B cell (primary cell): ENCODE measurements at regions not wholly inside any gene's neighbourhood (a gene's known extent, or its start where the extent isn't known, plus 50 kb on each side); places are given as distances from the start of the nearest gene placed in this dataset.

ENCODE experiments used
- ATAC-seq: fragments of 200-7000 bp; cut with Tn5 transposase; one replicate; pipeline ENCODE4 v1.10.0; 2021; ENCODE audit warnings: low read depth, mild to moderate bottlenecking, moderate number of reproducible peaks, moderate library complexity
- CTCF ChIA-PET: fragments of 350-600 bp; sonication (Branson Sonifier 250); formaldehyde crosslinking; loops from one replicate; lab custom pipeline; 2021; ENCODE audit warnings: antibody characterized with exemption, inconsistent platforms; lab: Charles Lee
- POLR2A ChIA-PET: fragments of 350-600 bp; sonication (Branson Sonifier 250); formaldehyde crosslinking; loops from one replicate; lab custom pipeline; 2021; ENCODE audit warnings: antibody characterized with exemption; lab: Charles Lee
- DNase-seq: peaks from one replicate; pipeline ENCODE4 v3.0.0; 2013
- H2AFZ ChIP-seq: 2 replicates; pipeline ENCODE4 v1.6.1; 2012; ENCODE audit warnings: mild to moderate bottlenecking, low read depth, low read length; ENCODE audit not compliant: insufficient read depth, poor library complexity, severe bottlenecking
- H3K27ac ChIP-seq, 2 donors: 1 replicate in 1 of 2; 2 replicates in 1 of 2; pipeline ENCODE4 v1.5.1; 2012 to 2013; ENCODE audit warnings: low read length in 2 of 2, mild to moderate bottlenecking in 2 of 2, moderate library complexity in 1 of 2
- H3K27me3 ChIP-seq, 4 experiments: fragments of 200-600 bp in 1 of 4; sonication (generic) in 1 of 4; replicated peaks in 1 of 4; 1 replicate in 2 of 4; 2 replicates in 2 of 4; pipeline versions ENCODE4 v1.6.1 to v1.7.0; 2013 to 2016; ENCODE audit warnings: low read length in 3 of 4, mild to moderate bottlenecking in 2 of 4, mixed read lengths in 1 of 4, moderate library complexity in 1 of 4; ENCODE audit not compliant: insufficient read depth in 4 of 4, control insufficient read depth in 3 of 4; ENCODE audit errors: control extremely low read depth in 1 of 4
- H3K36me3 ChIP-seq, 2 experiments: replicated peaks in 1 of 2; 1 replicate in 1 of 2; 2 replicates in 1 of 2; pipeline versions ENCODE4 v1.6.1 to v1.7.1; 2013; ENCODE audit warnings: low read length in 1 of 2; ENCODE audit not compliant: insufficient read depth in 2 of 2, control insufficient read depth in 1 of 2; ENCODE audit errors: control extremely low read depth in 1 of 2, extremely low read depth in 1 of 2
- H3K4me1 ChIP-seq, 2 donors: fragments of 200-600 bp in 1 of 2; sonication (generic) in 1 of 2; 1 replicate in 1 of 2; 2 replicates in 1 of 2; pipeline versions ENCODE4 v1.5.1 to v1.6.1; 2013 to 2017; ENCODE audit warnings: low read length in 2 of 2; ENCODE audit not compliant: control insufficient read depth in 2 of 2, insufficient read depth in 2 of 2
- H3K4me2 ChIP-seq: replicated peaks from 2 replicates; pipeline ENCODE3; 2012; ENCODE audit warnings: mild to moderate bottlenecking, low read depth, low read length; ENCODE audit not compliant: poor library complexity, severe bottlenecking
- H3K4me3 ChIP-seq, 5 experiments: fragments of 200-600 bp in 1 of 5; sonication (generic) in 1 of 5; 1 replicate in 3 of 5; 2 replicates in 2 of 5; pipeline versions ENCODE4 v1.5.1 to v1.7.0; 2011 to 2016; ENCODE audit warnings: low read length in 4 of 5, mild to moderate bottlenecking in 4 of 5, low read depth in 2 of 5, control low read depth in 1 of 5, moderate library complexity in 1 of 5; ENCODE audit not compliant: insufficient read depth in 1 of 5; ENCODE audit errors: control extremely low read depth in 1 of 5, extremely low read depth in 1 of 5
- H3K79me2 ChIP-seq: fragments of 200-600 bp; sonication (generic); one replicate; pipeline ENCODE4 v1.6.0; 2016; ENCODE audit warnings: low read length; ENCODE audit not compliant: control insufficient read depth, insufficient read depth
- H3K9ac ChIP-seq: fragments of 200-600 bp; sonication (generic); 2 replicates; pipeline ENCODE4 v1.6.1; 2017; ENCODE audit warnings: mild to moderate bottlenecking, low read length, moderate library complexity
- H3K9me3 ChIP-seq, 3 donors: one replicate each; pipeline versions ENCODE4 v1.6.1 to v1.7.1; 2013; ENCODE audit warnings: low read length in 2 of 3; ENCODE audit not compliant: control insufficient read depth in 2 of 3, insufficient read depth in 1 of 3; ENCODE audit errors: control extremely low read depth in 1 of 3
- H4K20me1 ChIP-seq: 2 replicates; pipeline ENCODE4 v1.6.0; 2012; ENCODE audit warnings: mild to moderate bottlenecking, low read length; ENCODE audit not compliant: insufficient read depth, control insufficient read depth, poor library complexity, severe bottlenecking
- H3K27ac Mint-ChIP-seq: one replicate; pipeline ENCODE4 v1.8.0; 2021; ENCODE audit warnings: mixed read lengths
- H3K27me3 Mint-ChIP-seq: one replicate; pipeline ENCODE4 v1.8.0; 2021; ENCODE audit warnings: mixed read lengths
- H3K4me1 Mint-ChIP-seq: one replicate; pipeline ENCODE4 v1.8.0; 2021; ENCODE audit warnings: mixed read lengths
- H3K4me3 Mint-ChIP-seq: one replicate; pipeline ENCODE4 v1.8.0; 2021; ENCODE audit warnings: mixed read lengths
- H3K9me3 Mint-ChIP-seq: one replicate; pipeline ENCODE4 v1.8.0; 2022; ENCODE audit warnings: mixed read lengths; ENCODE audit not compliant: insufficient read depth
- CTCF ChIP-seq: fragments of 200-600 bp; IDR thresholded peaks from one replicate; pipeline ENCODE4 v1.8.0; 2022; ENCODE audit warnings: antibody characterized with exemption, mild to moderate bottlenecking
- EZH2 ChIP-seq: IDR thresholded peaks from 2 replicates; pipeline ENCODE4 v1.6.1; 2012; ENCODE audit warnings: borderline replicate concordance, low read depth, mild to moderate bottlenecking, moderate library complexity, low read length; ENCODE audit not compliant: insufficient read depth, poor library complexity, severe bottlenecking
- WGBS: methylation state at CpG from one replicate; pipeline ENCODE4 v1.1.5; 2013; ENCODE audit warnings: missing lambda C conversion rate; ENCODE audit not compliant: insufficient coverage; 5-methylcytosine and 5-hydroxymethylcytosine counted together
- intact Hi-C: fragments of 100-400 bp; cut with micrococcal nuclease; formaldehyde crosslinking; loops from one replicate; pipeline ENCODE4 v1.10.0; 2022

- DNase-seq: no peak
- Histone ChIP-seq H3K9me3 (peaks cover 0 to 8% (median 0%) of the 10 kb centered on the region in 3 donors), H3K36me3 (no peaks in the 10 kb centered on the region), H3K9ac (no peak overlapping the region), H4K20me1 (no peaks in the 10 kb centered on the region), H3K4me2 (no peak overlapping the region), H3K27ac (no peak overlapping the region), H3K4me3 (no peak overlapping the region), H3K27me3 (peaks cover 0 to 42% (median 20%) of the 10 kb centered on the region in 4 experiments), H2AFZ (no peak overlapping the region), H3K4me1 (peaks cover 13 to 16% of the 10 kb centered on the region in 2 donors), H3K79me2 (no peaks in the 10 kb centered on the region)
- WGBS: 100% methylated on average over 1 of the region's 3 CpGs
- intact Hi-C loops: loop anchor here (10.0 kb wide), 1 partner anchor 62 kb away; no protein-coding TSS in a partner anchor
- Mint-ChIP-seq H3K27ac (no peak overlapping the region), H3K27me3 (peaks cover 59% of the 10 kb centered on the region), H3K4me3 (no peak overlapping the region), H3K9me3 (no peaks in the 10 kb centered on the region), H3K4me1 (peaks cover 21% of the 10 kb centered on the region)
- no peak for ATAC-seq
- ChIA-PET POLR2A (no interaction called here), CTCF (no interaction called here)
- no peak for TF ChIP-seq CTCF
- no peak for TF ChIP-seq EZH2
Measured at GRCh38 chr3:72587282-72587681, 261.0 kb downstream of the SHQ1 start.

DNA sequence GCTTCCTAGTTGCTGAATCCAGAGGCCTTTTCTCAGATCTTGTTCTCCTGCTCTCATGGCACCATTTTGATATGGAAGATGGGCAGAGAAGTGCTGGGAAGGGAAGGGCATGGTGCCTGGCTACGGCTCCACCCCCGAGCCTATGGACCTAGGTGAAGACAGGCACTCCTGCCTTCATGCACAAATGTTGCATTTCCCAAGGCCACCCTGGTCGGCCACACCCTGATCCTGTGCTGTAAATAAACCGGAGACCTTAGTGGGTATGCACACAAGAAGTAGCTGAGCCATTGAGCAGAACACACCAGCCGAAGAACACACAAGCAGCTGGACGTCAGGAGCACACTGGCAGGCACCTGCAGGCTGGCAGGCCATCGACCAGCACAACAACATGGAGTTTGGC, 261.6 kb downstream of the SHQ1 start:
- no peaks in the 10 kb centered on the region for H3K36me3 ChIP-seq
- H3K4me3 ChIP-seq: no peak overlapping the region
- peaks cover 25% of the 10 kb centered on the region for H3K4me1 Mint-ChIP-seq
- H3K4me3 Mint-ChIP-seq: no peak overlapping the region
- H4K20me1 ChIP-seq: no peaks in the 10 kb centered on the region
- H3K4me2 ChIP-seq: no peak overlapping the region
- H2AFZ ChIP-seq: no peak overlapping the region
- H3K9ac ChIP-seq: no peak overlapping the region
- WGBS: 92% methylated on average over 7 of the region's 7 CpGs
- DNase-seq (no peak), ATAC-seq (no peak)
- intact Hi-C loops: loop anchor here (10.0 kb wide), 1 partner anchor 62 kb away; no protein-coding TSS in a partner anchor
- H3K27me3 ChIP-seq: peaks cover 0 to 42% (median 19%) of the 10 kb centered on the region in 4 experiments
- CTCF ChIA-PET: no interaction called here
- no peaks in the 10 kb centered on the region for H3K79me2 ChIP-seq
- H3K27ac ChIP-seq: no peak overlapping the region
- peaks cover 0 to 8% (median 0%) of the 10 kb centered on the region in 3 donors for H3K9me3 ChIP-seq
- TF ChIP-seq CTCF (no peak), EZH2 (no peak)
- peaks cover 19 to 21% of the 10 kb centered on the region in 2 donors for H3K4me1 ChIP-seq
- H3K27ac Mint-ChIP-seq: no peak overlapping the region
- POLR2A ChIA-PET: no interaction called here
- H3K9me3 Mint-ChIP-seq: no peaks in the 10 kb centered on the region
- peaks cover 58% of the 10 kb centered on the region for H3K27me3 Mint-ChIP-seq
